A549 (cell line): ENCODE measurements at regions not wholly inside any gene's neighbourhood (a gene's known extent, or its start where the extent isn't known, plus 50 kb on each side); places are given as distances from the start of the nearest gene placed in this dataset.

Source experiments
- ATAC-seq, 2 experiments: fragments of 200-7000 bp in 1 of 2; fragments of >200 bp in 1 of 2; cut with Nextera tagmentation in 1 of 2; cut with Tn5 transposase in 1 of 2; 3 replicates each; pipeline versions ENCODE4 v1.8.0 to v1.9.1; 2018 to 2020; ENCODE audit warnings: mild to moderate bottlenecking in 1 of 2, moderate library complexity in 1 of 2
- CTCF ChIA-PET: fragments of 300-600 bp; sonication (Branson Sonifier 250); formaldehyde crosslinking; extraction: SDS; loops from one replicate; lab custom pipeline; 2021; ENCODE audit warnings: antibody characterized with exemption, inconsistent platforms; lab: Yijun Ruan, JAX
- POLR2A ChIA-PET: fragments of 350-600 bp; formaldehyde crosslinking; extraction: SDS; loops from one replicate; lab custom pipeline; 2021; ENCODE audit warnings: antibody characterized with exemption, inconsistent platforms; lab: Yijun Ruan, JAX
- DNase-seq, 2 experiments: peaks; one replicate each; pipeline versions ENCODE4 v3.0.0 to v3.0.0-alpha.2; 2011 to 2016; ENCODE audit warnings: low read depth in 1 of 2, low spot score in 1 of 2
- FAIRE-seq: peaks from 2 replicates; lab custom pipeline; 2011; peaks lifted over from hg19 to GRCh38; lab: Jason Lieb, UNC
- H3K27ac ChIP-seq, 2 experiments: fragments of >200 bp; sonication (Bioruptor Twin); formaldehyde crosslinking; 3 replicates each; pipeline ENCODE4 v1.5.1; 2016 to 2017
- H3K4me1 ChIP-seq: fragments of >200 bp; sonication (Bioruptor Twin); formaldehyde crosslinking; 3 replicates; pipeline ENCODE4 v1.6.1; 2016
- H3K4me2 ChIP-seq: fragments of >200 bp; sonication (Bioruptor Twin); formaldehyde crosslinking; 3 replicates; pipeline ENCODE4 v1.6.1; 2016
- H3K4me3 ChIP-seq: fragments of >200 bp; sonication (Bioruptor Twin); formaldehyde crosslinking; 3 replicates; pipeline ENCODE4 v1.5.1; 2016
- H3K9me3 ChIP-seq: fragments of >200 bp; sonication (Bioruptor Twin); formaldehyde crosslinking; 3 replicates; pipeline ENCODE4 v1.6.1; 2016
- ATOH8 ChIP-seq: fragments of 250-450 bp; sonication (Bioruptor Pico); IDR thresholded peaks from 2 replicates; pipeline ENCODE4 v1.5.0; 2020; ENCODE audit warnings: low read depth, mild to moderate bottlenecking, moderate library complexity
- CEBPB ChIP-seq, 2 experiments: fragments of >200 bp in 1 of 2; sonication (Bioruptor Twin) in 1 of 2; formaldehyde crosslinking in 1 of 2; IDR thresholded peaks; 2 replicates each; pipeline ENCODE4 v1.6.1; 2012 to 2016
- CHD4 ChIP-seq: fragments of 200-600 bp; sonication (generic); IDR thresholded peaks from 2 replicates; pipeline ENCODE4 v1.6.1; 2016; ENCODE audit warnings: antibody characterized with exemption, mild to moderate bottlenecking, borderline replicate concordance
- E2F6 ChIP-seq: IDR thresholded peaks from 2 replicates; pipeline ENCODE4 v1.6.1; 2012; ENCODE audit warnings: low read depth, borderline replicate concordance
- EP300 ChIP-seq, 2 experiments: fragments of >200 bp; sonication (Bioruptor Twin); formaldehyde crosslinking; IDR thresholded peaks; 2 replicates in 1 of 2; 3 replicates in 1 of 2; pipeline ENCODE4 v1.6.1; 2016 to 2017
- FOSL2 ChIP-seq, 2 experiments: fragments of 450-650 bp in 1 of 2; fragments of >200 bp in 1 of 2; sonication (Bioruptor Twin) in 1 of 2; formaldehyde crosslinking; IDR thresholded peaks; 2 replicates each; pipeline versions ENCODE4 v1.5.0 to v1.6.1; 2016 to 2020; ENCODE audit warnings: mild to moderate bottlenecking in 1 of 2, moderate library complexity in 1 of 2
- HDAC2 ChIP-seq: fragments of 200-600 bp; sonication (generic); IDR thresholded peaks from 2 replicates; pipeline ENCODE4 v1.6.1; 2016
- HMGXB4 ChIP-seq: fragments of 250-450 bp; sonication (Bioruptor Pico); IDR thresholded peaks from 2 replicates; pipeline ENCODE4 v1.5.0; 2021; ENCODE audit warnings: mild to moderate bottlenecking, moderate library complexity, borderline replicate concordance
- HOXB5 ChIP-seq: fragments of 250-450 bp; sonication (Bioruptor Pico); IDR thresholded peaks from 2 replicates; pipeline ENCODE4 v1.5.0; 2020; ENCODE audit warnings: mild to moderate bottlenecking, moderate library complexity
- PBX3 ChIP-seq: IDR thresholded peaks from 2 replicates; pipeline ENCODE4 v1.6.1; 2012
- POLR2A ChIP-seq: IDR thresholded peaks from 2 replicates; pipeline ENCODE4 v1.6.1; 2012; ENCODE audit warnings: mild to moderate bottlenecking, low read length
- POLR2AphosphoS2 ChIP-seq: conservative IDR thresholded peaks from 2 replicates; pipeline ENCODE4 v1.6.1; 2012; ENCODE audit warnings: low read length, improper control_type of control experiment, inconsistent platforms
- RARB ChIP-seq: fragments of 250-450 bp; sonication (Bioruptor Pico); IDR thresholded peaks from 2 replicates; pipeline ENCODE4 v1.8.0; 2021; ENCODE audit warnings: mild to moderate bottlenecking, moderate library complexity
- RCOR1 ChIP-seq: fragments of 150-350 bp; IDR thresholded peaks from 2 replicates; pipeline ENCODE4 v1.6.1; 2014; ENCODE audit warnings: antibody characterized with exemption, low read length, low read depth
- RFX5 ChIP-seq: fragments of 450-650 bp; IDR thresholded peaks from 2 replicates; pipeline ENCODE4 v1.7.1; 2014; ENCODE audit warnings: antibody characterized with exemption, mild to moderate bottlenecking, moderate library complexity
- RNF2 ChIP-seq: fragments of 200-600 bp; sonication (generic); IDR thresholded peaks from 2 replicates; pipeline ENCODE4 v1.6.1; 2016; ENCODE audit warnings: low read depth, mild to moderate bottlenecking, antibody characterized with exemption, moderate library complexity, borderline replicate concordance
- SMC3 ChIP-seq: fragments of >200 bp; sonication (Bioruptor Twin); formaldehyde crosslinking; IDR thresholded peaks from 3 replicates; pipeline ENCODE4 v1.6.1; 2018; ENCODE audit warnings: inconsistent platforms
- USF2 ChIP-seq: fragments of 450-650 bp; IDR thresholded peaks from 2 replicates; pipeline ENCODE4 v1.6.1; 2014; ENCODE audit warnings: antibody characterized with exemption
- ZFP36 ChIP-seq: fragments of 450-650 bp; IDR thresholded peaks from 2 replicates; pipeline ENCODE4 v1.6.1; 2014; ENCODE audit warnings: borderline replicate concordance; ENCODE audit not compliant: partially characterized antibody
- WGBS: methylation state at CpG from one replicate; pipeline ENCODE4 v1.1.6; 2017; ENCODE audit errors: missing lambda C conversion rate; 5-methylcytosine and 5-hydroxymethylcytosine counted together

- ATAC-seq (no peak), FAIRE-seq (no peak)
- Histone ChIP-seq H3K4me3 (no peak overlapping the region), H3K27ac (no peak overlapping the region), H3K4me1 (no peaks in the 10 kb centered on the region)
- POLR2A ChIA-PET, result no interaction called here
- TF ChIP-seq RARB (CRISPR knock-in tag), result no peak
- TF ChIP-seq RCOR1, result no peak
- TF ChIP-seq SMC3, result no peak
- no peak for TF ChIP-seq HMGXB4
- no peak for TF ChIP-seq EP300 (IDR thresholded peaks at IDR 0.05)
- TF ChIP-seq ZFP36, result no peak
- no peak for TF ChIP-seq RNF2
- TF ChIP-seq, all 56 proteins: peak for 0
- Histone ChIP-seq H3K9me3 (peaks cover 13% of the 10 kb centered on the region; the same call in 2 of the 3 replicates), H3K4me2 (no peak overlapping the region)
- no peak for DNase-seq
- CTCF ChIA-PET, result no interaction called here
Observed at GRCh38 chr2:133856678-133857077, 288.4 kb upstream of the NCKAP5 start.

- H3K4me1 ChIP-seq, result no peaks in the 10 kb centered on the region
- DNase-seq, result no peak
- no peaks in the 10 kb centered on the region for H3K9me3 ChIP-seq
- ChIA-PET CTCF (interaction anchor here (2.8 kb wide), 1 partner anchor 15 kb away, joined by 12 read pairs; no protein-coding TSS in a partner anchor), POLR2A (interaction anchor here (0.6 kb wide), 1 partner anchor 315 kb away, joined by 3 read pairs; no protein-coding TSS in a partner anchor)
- no peak overlapping the region for H3K4me3 ChIP-seq
- 43% methylated on average over 6 of the region's 6 CpGs for WGBS
- no peak for FAIRE-seq
- H3K4me2 ChIP-seq, result no peak overlapping the region
- TF ChIP-seq HDAC2, result no peak
- TF ChIP-seq RNF2, result no peak
- no peak for TF ChIP-seq PBX3
- no peak for TF ChIP-seq CEBPB (IDR thresholded peaks at IDR 0.05)
- TF ChIP-seq RFX5, result no peak
- no peak for TF ChIP-seq USF2
- no peak for TF ChIP-seq CHD4
- TF ChIP-seq HOXB5, result no peak
- no peak overlapping the region for H3K27ac ChIP-seq
- no peak for ATAC-seq
Observed at GRCh38 chr2:133859578-133859977, 291.3 kb upstream of the NCKAP5 start.

GRCh38 chr2:133862400-133862977 lies 294.2 kb upstream of the NCKAP5 start:
- no peak for ATAC-seq
- no peak for DNase-seq

More at GRCh38 chr2:133862400-133862977, 294.2 kb upstream of the NCKAP5 start:
- Histone ChIP-seq H3K4me3 (no peak overlapping the region), H3K4me1 (no peaks in the 10 kb centered on the region), H3K4me2 (no peak overlapping the region), H3K27ac (no peak overlapping the region), H3K9me3 (no peaks in the 10 kb centered on the region)
- TF ChIP-seq POLR2A (no peak), POLR2AphosphoS2 (no peak), CHD4 (no peak), E2F6 (no peak), ATOH8 (CRISPR knock-in tag) (no peak), RFX5 (no peak), FOSL2 (IDR thresholded peaks at IDR 0.05) (no peak), FOSL2 (CRISPR knock-in tag; IDR thresholded peaks at IDR 0.05) (no peak)
- 35% methylated on average over 4 of the region's 4 CpGs for WGBS
- ChIA-PET POLR2A (no interaction called here), CTCF (no interaction called here)
- no peak for FAIRE-seq
